ENCODE measurements at regions not wholly inside any gene's neighbourhood (a gene's known extent, or its start where the extent isn't known, plus 50 kb on each side); places are given as distances from the start of the nearest gene placed in this dataset.

DNA sequence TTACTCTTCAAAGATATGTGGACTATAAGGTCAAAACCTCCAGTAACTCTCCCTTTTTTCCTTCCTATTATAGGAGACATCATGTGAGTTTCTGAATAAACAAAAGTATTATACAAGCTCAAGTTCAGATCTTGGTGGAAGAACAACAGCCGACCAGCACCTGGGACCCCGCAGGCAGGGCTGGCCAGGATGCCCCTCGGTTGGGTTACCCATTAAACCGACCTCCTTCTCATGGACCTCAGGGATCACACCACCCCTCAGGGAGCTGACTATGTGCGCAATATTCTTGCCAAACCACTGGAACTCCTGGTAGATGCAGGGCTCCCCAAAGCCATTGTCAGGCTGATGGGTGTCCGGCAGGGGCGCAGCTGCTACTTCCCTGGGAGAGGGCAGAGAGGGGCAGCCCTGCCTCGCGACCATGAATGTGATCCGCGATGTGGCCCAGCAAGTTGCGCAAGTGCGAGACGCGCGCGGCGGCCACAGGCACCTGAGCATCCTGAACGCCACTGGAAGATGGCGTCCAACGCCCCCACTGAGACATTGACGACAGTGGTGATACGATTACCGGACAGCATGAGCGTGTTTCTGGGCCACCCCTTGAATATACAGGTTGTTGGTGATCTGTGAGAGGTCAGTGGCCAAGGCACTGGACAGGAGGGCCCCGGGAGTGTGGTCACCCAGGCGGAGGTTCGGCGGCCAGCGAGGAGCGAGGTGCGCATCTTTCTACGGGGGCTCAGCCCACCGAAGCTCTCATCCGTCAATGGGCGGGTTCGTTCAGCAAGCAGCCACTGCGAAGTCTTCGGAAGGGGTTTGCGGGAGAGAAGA, 161.3 kb downstream of the IPMK start:
- H3K4me3 ChIP-seq (ENCODE audit: low read length), result no peak overlapping the region
- POLR2A ChIA-PET, result no interaction called here
- H3K9me3 ChIP-seq (ENCODE audit: control insufficient read depth in 1 of 2, insufficient read depth in 1 of 2, low read length in 2 of 2), result peaks cover 0 to 15% of the 10 kb centered on the region in 2 experiments
- DNase-seq, result no peak
- TF ChIP-seq, protein P1, sequence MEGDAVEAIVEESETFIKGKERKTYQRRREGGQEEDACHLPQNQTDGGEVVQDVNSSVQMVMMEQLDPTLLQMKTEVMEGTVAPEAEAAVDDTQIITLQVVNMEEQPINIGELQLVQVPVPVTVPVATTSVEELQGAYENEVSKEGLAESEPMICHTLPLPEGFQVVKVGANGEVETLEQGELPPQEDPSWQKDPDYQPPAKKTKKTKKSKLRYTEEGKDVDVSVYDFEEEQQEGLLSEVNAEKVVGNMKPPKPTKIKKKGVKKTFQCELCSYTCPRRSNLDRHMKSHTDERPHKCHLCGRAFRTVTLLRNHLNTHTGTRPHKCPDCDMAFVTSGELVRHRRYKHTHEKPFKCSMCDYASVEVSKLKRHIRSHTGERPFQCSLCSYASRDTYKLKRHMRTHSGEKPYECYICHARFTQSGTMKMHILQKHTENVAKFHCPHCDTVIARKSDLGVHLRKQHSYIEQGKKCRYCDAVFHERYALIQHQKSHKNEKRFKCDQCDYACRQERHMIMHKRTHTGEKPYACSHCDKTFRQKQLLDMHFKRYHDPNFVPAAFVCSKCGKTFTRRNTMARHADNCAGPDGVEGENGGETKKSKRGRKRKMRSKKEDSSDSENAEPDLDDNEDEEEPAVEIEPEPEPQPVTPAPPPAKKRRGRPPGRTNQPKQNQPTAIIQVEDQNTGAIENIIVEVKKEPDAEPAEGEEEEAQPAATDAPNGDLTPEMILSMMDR (IDR thresholded peaks at IDR 0.05), result no peak
- intact Hi-C loops (cut with DNase I, micrococcal nuclease), result no loop called here
- no peak overlapping the region for H3K4me3 Mint-ChIP-seq
- peaks cover 1% of the 10 kb centered on the region for H3K27me3 Mint-ChIP-seq
- CTCF ChIA-PET, result no interaction called here
- no peaks in the 10 kb centered on the region for H3K36me3 Mint-ChIP-seq (ENCODE audit: low read depth)
- H3K4me1 ChIP-seq (ENCODE audit: insufficient read depth, low read length), result no peaks in the 10 kb centered on the region
- H3K27ac Mint-ChIP-seq, result no peak overlapping the region
- no peaks in the 10 kb centered on the region for H3K27me3 ChIP-seq (ENCODE audit: control insufficient read depth in 1 of 2, insufficient read depth in 2 of 2, low read length in 2 of 2)
- no peak overlapping the region for H3K27ac ChIP-seq (ENCODE audit: low read depth in 1 of 2, low read length in 2 of 2)
- H3K9me3 Mint-ChIP-seq, result no peaks in the 10 kb centered on the region
- H3K36me3 ChIP-seq (ENCODE audit: insufficient read depth, low read length), result no peaks in the 10 kb centered on the region
- H3K4me1 Mint-ChIP-seq (ENCODE audit: low read depth), result no peaks in the 10 kb centered on the region
- ATAC-seq (ENCODE audit: poor library complexity), result no peak

DNA sequence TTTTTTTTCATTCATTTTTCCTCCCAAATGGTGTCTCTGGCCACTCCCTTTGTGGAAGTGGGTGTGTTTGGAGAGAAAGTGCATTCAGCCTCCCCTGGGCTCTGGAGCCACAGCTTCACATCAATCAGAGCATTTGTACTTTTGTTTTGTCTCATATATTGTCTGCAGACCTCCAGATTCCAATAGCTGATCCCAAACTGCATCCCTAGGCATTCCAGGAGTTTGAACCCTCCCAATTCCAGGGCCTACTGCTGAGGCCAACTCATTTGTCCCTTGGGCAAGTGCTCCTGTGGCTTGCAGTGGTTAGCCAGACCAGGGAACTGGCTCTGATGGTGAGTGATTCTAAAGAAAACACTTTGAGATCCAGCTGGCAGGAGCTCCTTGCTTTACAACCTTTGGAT, 163.3 kb downstream of the IPMK start:
- Histone ChIP-seq H3K36me3 (ENCODE audit: insufficient read depth, low read length) (no peaks in the 10 kb centered on the region), H3K4me3 (ENCODE audit: low read length) (no peak overlapping the region), H3K4me1 (ENCODE audit: insufficient read depth, low read length) (no peaks in the 10 kb centered on the region), H3K27ac (ENCODE audit: low read depth in 1 of 2, low read length in 2 of 2) (no peak overlapping the region), H3K27me3 (ENCODE audit: control insufficient read depth in 1 of 2, insufficient read depth in 2 of 2, low read length in 2 of 2) (no peaks in the 10 kb centered on the region), H3K9me3 (ENCODE audit: control insufficient read depth in 1 of 2, insufficient read depth in 1 of 2, low read length in 2 of 2) (peaks cover 0 to 15% of the 10 kb centered on the region in 2 experiments)
- TF ChIP-seq, protein P1 (IDR thresholded peaks at IDR 0.05), result no peak
- Mint-ChIP-seq H3K4me1 (ENCODE audit: low read depth) (no peaks in the 10 kb centered on the region), H3K4me3 (no peak overlapping the region), H3K27me3 (no peaks in the 10 kb centered on the region), H3K36me3 (ENCODE audit: low read depth) (no peaks in the 10 kb centered on the region), H3K9me3 (no peaks in the 10 kb centered on the region), H3K27ac (no peak overlapping the region)
- ATAC-seq (ENCODE audit: poor library complexity), result no peak
- ChIA-PET CTCF (no interaction called here), POLR2A (no interaction called here)
- intact Hi-C loops (cut with DNase I, micrococcal nuclease), result no loop called here
- no peak for DNase-seq

DNA sequence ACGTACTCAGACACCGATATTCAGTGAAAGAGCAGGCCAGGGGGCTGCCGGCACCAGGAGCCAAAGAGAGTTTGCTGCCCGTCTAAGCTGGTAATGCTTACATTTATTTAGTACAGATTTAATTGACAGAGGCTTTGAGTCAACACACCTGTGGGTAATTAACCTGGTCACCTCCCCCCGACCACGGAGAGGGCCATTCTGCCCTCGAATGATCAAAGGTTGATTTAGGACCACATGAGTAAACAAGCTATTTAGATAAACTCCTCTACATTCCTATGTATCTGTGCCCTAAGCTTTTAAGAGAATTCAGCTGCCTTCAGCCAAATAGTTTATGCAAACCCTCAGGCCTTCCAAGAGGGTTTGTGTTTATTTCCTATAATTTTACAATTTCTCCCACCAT, 164.8 kb downstream of the IPMK start:
- ChIA-PET CTCF (no interaction called here), POLR2A (no interaction called here)
- ATAC-seq (ENCODE audit: poor library complexity), result no peak
- H3K4me3 ChIP-seq (ENCODE audit: low read length), result no peak overlapping the region
- H3K9me3 ChIP-seq (ENCODE audit: control insufficient read depth in 1 of 2, insufficient read depth in 1 of 2, low read length in 2 of 2), result peaks cover 0 to 15% of the 10 kb centered on the region in 2 experiments
- no peaks in the 10 kb centered on the region for H3K9me3 Mint-ChIP-seq
- no peaks in the 10 kb centered on the region for H3K4me1 ChIP-seq (ENCODE audit: insufficient read depth, low read length)
- H3K27ac Mint-ChIP-seq, result no peak overlapping the region
- no peaks in the 10 kb centered on the region for H3K36me3 ChIP-seq (ENCODE audit: insufficient read depth, low read length)
- H3K4me3 Mint-ChIP-seq, result no peak overlapping the region
- no peaks in the 10 kb centered on the region for H3K27me3 Mint-ChIP-seq
- TF ChIP-seq, protein P1 (IDR thresholded peaks at IDR 0.05), result no peak
- DNase-seq, result no peak
- no peaks in the 10 kb centered on the region for H3K27me3 ChIP-seq (ENCODE audit: control insufficient read depth in 1 of 2, insufficient read depth in 2 of 2, low read length in 2 of 2)
- no peaks in the 10 kb centered on the region for H3K36me3 Mint-ChIP-seq (ENCODE audit: low read depth)
- no peaks in the 10 kb centered on the region for H3K4me1 Mint-ChIP-seq (ENCODE audit: low read depth)
- no peak overlapping the region for H3K27ac ChIP-seq (ENCODE audit: low read depth in 1 of 2, low read length in 2 of 2)
- intact Hi-C loops (cut with DNase I, micrococcal nuclease), result no loop called here

Measured in CD4-positive, alpha-beta T cell (primary cell).